Uterus (tissue), 3 donors: ENCODE measurements at regions not wholly inside any gene's neighbourhood (a gene's known extent, or its start where the extent isn't known, plus 50 kb on each side); places are given as distances from the start of the nearest gene placed in this dataset.

Source experiments
- DNase-seq, 2 donors: peaks; one replicate each; pipeline ENCODE4 v3.0.0-alpha.2; 2019 to 2020
- H3K27ac ChIP-seq, 2 donors: fragments of 200-600 bp; sonication (generic); 1 replicate in 1 of 2; 2 replicates in 1 of 2; pipeline ENCODE4 v1.5.1; 2016 to 2018
- H3K27me3 ChIP-seq, 2 donors: fragments of 200-600 bp; sonication (generic); one replicate each; pipeline ENCODE4 v1.5.1; 2018 to 2019; ENCODE audit warnings: control low read depth in 1 of 2
- H3K36me3 ChIP-seq, 2 donors: fragments of 200-600 bp; sonication (generic); one replicate each; pipeline ENCODE4 v1.5.1; 2019; ENCODE audit warnings: control low read depth in 1 of 2
- H3K4me1 ChIP-seq, 2 donors: fragments of 200-600 bp; sonication (generic); one replicate each; pipeline ENCODE4 v1.5.1; 2018 to 2019; ENCODE audit warnings: control low read depth in 1 of 2
- H3K4me3 ChIP-seq, 2 donors: fragments of 200-600 bp; sonication (generic); 1 replicate in 1 of 2; 2 replicates in 1 of 2; pipeline ENCODE4 v1.5.1; 2018 to 2019; ENCODE audit warnings: mild to moderate bottlenecking in 1 of 2
- H3K9me3 ChIP-seq, 2 donors: fragments of 200-600 bp; sonication (generic); one replicate each; pipeline ENCODE4 v1.5.1; 2019; ENCODE audit warnings: control low read depth in 1 of 2
- POLR2A ChIP-seq, 2 donors: fragments of 450-650 bp; IDR thresholded peaks; one replicate each; pipeline ENCODE4 v1.6.1; 2016; ENCODE audit warnings: antibody characterized with exemption in 2 of 2, mild to moderate bottlenecking in 1 of 2, moderate library complexity in 1 of 2
- intact Hi-C: fragments of 100-400 bp; cut with DNase I; formaldehyde crosslinking; loops from one replicate; pipeline ENCODE4 v1.15.1; 2023; ENCODE audit warnings: low total_unique reads
- TF ChIP-seq, protein P1 (sequence below), 4 experiments: fragments of 200-600 bp in 2 of 4; fragments of 450-650 bp in 2 of 4; sonication (generic) in 2 of 4; IDR thresholded peaks; one replicate each; pipeline ENCODE4 v1.5.1; 2016 to 2019; ENCODE audit warnings: antibody characterized with exemption in 4 of 4, mild to moderate bottlenecking in 2 of 4, moderate library complexity in 1 of 4
- donor health status: DM: yes; HTN: yes; CAD: no.

DNA sequence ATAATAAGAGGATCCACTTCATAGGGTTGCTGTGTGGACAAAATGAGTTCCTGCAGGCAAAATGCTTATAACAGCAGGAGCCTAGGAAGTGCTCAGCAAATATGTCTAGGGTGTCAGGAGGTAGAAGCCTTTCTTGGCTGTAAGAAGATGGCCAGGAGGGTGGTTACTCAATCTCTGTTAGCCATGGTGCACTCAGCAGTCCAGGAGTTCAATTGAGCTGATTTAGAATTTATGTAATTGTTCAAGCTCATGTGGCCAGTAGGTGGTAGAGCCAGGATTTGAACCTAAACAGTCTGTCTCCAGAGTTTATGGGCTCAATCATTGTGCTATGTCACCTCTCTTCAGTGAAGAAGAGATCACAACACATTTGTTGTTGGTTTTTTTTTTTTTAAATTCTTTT, 381.2 kb downstream of the KIF4B start:
- Histone ChIP-seq H3K9me3 (no peaks in the 10 kb centered on the region), H3K27ac (no peak overlapping the region), H3K36me3 (no peaks in the 10 kb centered on the region), H3K4me3 (no peak overlapping the region), H3K4me1 (no peaks in the 10 kb centered on the region), H3K27me3 (no peaks in the 10 kb centered on the region)
- DNase-seq: no peak
- TF ChIP-seq, protein P1, sequence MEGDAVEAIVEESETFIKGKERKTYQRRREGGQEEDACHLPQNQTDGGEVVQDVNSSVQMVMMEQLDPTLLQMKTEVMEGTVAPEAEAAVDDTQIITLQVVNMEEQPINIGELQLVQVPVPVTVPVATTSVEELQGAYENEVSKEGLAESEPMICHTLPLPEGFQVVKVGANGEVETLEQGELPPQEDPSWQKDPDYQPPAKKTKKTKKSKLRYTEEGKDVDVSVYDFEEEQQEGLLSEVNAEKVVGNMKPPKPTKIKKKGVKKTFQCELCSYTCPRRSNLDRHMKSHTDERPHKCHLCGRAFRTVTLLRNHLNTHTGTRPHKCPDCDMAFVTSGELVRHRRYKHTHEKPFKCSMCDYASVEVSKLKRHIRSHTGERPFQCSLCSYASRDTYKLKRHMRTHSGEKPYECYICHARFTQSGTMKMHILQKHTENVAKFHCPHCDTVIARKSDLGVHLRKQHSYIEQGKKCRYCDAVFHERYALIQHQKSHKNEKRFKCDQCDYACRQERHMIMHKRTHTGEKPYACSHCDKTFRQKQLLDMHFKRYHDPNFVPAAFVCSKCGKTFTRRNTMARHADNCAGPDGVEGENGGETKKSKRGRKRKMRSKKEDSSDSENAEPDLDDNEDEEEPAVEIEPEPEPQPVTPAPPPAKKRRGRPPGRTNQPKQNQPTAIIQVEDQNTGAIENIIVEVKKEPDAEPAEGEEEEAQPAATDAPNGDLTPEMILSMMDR (IDR thresholded peaks at IDR 0.05): no peak
- no peak for TF ChIP-seq POLR2A (IDR thresholded peaks at IDR 0.05)
- intact Hi-C loops: no loop called here

DNA sequence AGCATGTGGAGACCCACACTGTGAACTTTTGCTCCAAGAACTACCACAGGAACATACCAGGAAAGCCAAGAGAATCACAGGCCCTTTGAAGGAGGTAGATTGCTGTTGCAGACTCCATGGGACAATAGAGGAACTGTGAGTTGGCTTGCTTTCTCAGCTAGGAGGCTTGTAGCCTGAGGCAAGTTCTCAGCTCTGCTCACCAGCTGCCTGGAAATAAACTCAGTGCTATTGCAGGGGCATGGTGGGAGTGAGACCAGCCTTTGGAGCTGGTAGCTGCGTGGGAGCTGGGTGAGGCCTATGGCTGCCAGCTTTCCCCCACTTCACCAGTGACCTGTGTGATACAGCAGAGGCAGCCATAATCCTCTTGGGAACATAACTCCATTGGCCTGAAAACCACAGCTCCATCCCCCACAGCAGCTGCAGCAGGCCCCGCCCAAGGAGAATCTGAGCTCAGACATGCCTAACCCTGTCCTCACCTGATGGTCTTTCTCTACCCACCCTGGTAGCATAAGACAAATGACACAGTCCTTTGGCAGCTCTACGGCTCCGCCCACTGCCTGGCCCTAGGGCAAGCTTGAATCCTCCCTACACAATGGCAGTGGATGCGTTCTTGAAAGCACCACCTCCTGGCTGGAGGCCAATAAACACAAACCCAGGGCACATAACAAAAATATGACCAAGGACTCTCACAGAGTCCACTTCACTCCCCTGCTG, 389.5 kb downstream of the KIF4B start:
- H3K4me3 ChIP-seq: no peak overlapping the region
- no peak for TF ChIP-seq POLR2A (IDR thresholded peaks at IDR 0.05)
- TF ChIP-seq, protein P1 (IDR thresholded peaks at IDR 0.05): no peak
- no peaks in the 10 kb centered on the region for H3K9me3 ChIP-seq
- DNase-seq: no peak
- H3K27ac ChIP-seq: no peak overlapping the region
- no peaks in the 10 kb centered on the region for H3K4me1 ChIP-seq
- intact Hi-C loops: no loop called here
- no peaks in the 10 kb centered on the region for H3K27me3 ChIP-seq
- H3K36me3 ChIP-seq: no peaks in the 10 kb centered on the region

DNA sequence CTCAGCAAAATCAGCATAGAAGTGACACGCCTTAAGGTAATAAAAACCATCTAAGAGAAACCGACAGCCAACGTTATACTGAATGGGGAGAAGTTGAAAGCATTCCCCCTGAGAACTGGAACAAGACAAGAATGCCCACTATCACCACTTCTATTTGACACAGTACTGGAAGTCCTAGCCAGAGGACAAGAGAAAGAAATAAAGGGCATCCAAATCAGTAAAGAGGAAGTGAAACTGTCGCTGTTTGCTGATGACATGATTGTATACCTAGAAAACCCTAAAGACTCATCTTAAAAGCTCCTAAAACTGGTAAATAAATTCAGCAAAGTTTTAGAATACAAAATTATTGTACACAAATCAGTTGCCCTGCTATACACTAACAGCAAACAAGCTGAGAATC, 393.3 kb downstream of the KIF4B start:
- Histone ChIP-seq H3K4me1 (no peaks in the 10 kb centered on the region), H3K27me3 (no peaks in the 10 kb centered on the region), H3K4me3 (no peak overlapping the region), H3K27ac (no peak overlapping the region), H3K9me3 (no peaks in the 10 kb centered on the region), H3K36me3 (no peaks in the 10 kb centered on the region)
- no peak for DNase-seq
- intact Hi-C loops: no loop called here
- TF ChIP-seq, protein P1 (IDR thresholded peaks at IDR 0.05): no peak
- no peak for TF ChIP-seq POLR2A (IDR thresholded peaks at IDR 0.05)

DNA sequence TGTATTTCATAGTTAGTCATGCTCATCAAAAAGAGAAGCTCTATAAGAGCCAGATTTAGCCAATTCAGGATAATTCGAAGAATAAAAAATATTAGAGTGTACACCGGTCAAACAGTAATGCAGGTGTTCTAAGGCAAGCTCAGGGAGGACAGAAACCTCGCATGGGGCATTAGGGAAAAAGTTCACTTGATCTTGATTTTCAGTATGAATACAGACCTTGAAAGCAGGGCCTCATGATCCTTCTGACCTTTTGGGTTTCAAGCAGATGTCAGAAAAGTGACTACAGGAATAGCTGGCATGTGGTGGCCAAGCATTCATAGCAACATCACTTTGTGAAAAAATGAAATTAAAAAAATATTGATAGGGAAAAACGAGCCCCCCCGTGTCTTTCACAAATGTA, 394.9 kb downstream of the KIF4B start:
- no peaks in the 10 kb centered on the region for H3K4me1 ChIP-seq
- no peaks in the 10 kb centered on the region for H3K9me3 ChIP-seq
- H3K36me3 ChIP-seq: no peaks in the 10 kb centered on the region
- H3K27ac ChIP-seq: no peak overlapping the region
- H3K4me3 ChIP-seq: no peak overlapping the region
- no peak for TF ChIP-seq POLR2A (IDR thresholded peaks at IDR 0.05)
- TF ChIP-seq, protein P1 (IDR thresholded peaks at IDR 0.05): no peak
- intact Hi-C loops: no loop called here
- DNase-seq: no peak
- no peaks in the 10 kb centered on the region for H3K27me3 ChIP-seq

DNA sequence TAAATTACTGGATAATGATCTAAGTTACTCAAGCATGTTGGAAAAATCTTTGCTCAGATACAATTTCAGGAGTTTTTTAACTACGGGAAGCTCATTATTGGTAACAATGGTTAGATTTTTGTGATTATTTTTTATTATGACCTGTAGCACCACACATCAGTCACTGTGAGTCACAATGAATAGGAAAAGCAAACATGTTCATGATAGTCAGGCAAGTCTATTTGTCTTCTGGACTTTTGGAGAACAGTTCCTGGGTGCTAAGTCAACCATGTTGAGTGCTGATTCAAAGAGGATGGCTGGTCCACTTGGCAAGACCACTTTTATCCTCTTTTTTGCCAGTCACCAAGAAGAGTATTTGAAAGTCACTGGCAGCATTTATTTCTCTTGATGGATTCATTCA, 403.2 kb downstream of the KIF4B start:
- no peaks in the 10 kb centered on the region for H3K4me1 ChIP-seq
- H3K4me3 ChIP-seq: no peak overlapping the region
- TF ChIP-seq, protein P1 (IDR thresholded peaks at IDR 0.05): no peak
- TF ChIP-seq POLR2A (IDR thresholded peaks at IDR 0.05): no peak
- DNase-seq: no peak
- no peaks in the 10 kb centered on the region for H3K9me3 ChIP-seq
- intact Hi-C loops: no loop called here
- no peaks in the 10 kb centered on the region for H3K36me3 ChIP-seq
- H3K27me3 ChIP-seq: no peaks in the 10 kb centered on the region
- no peak overlapping the region for H3K27ac ChIP-seq
